ENCODE measurements at regions not wholly inside any gene's neighbourhood (a gene's known extent, or its start where the extent isn't known, plus 50 kb on each side); places are given as distances from the start of the nearest gene placed in this dataset.

- H3K9me1 ChIP-seq (ENCODE audit: control insufficient read depth, insufficient read depth, low read length) = no peaks in the 10 kb centered on the region
- no peaks in the 10 kb centered on the region for H3K9me3 ChIP-seq (replicated peaks; ENCODE audit: control insufficient read depth, insufficient read depth, low read depth, low read length)
- H3K36me3 ChIP-seq (ENCODE audit: control insufficient read depth, insufficient read depth, low read length) = no peaks in the 10 kb centered on the region
- H3K27ac ChIP-seq (ENCODE audit: extremely low read depth, low read depth, low read length) = no peak overlapping the region
- H3K4me3 ChIP-seq = no peak overlapping the region
- H3K4me2 ChIP-seq (ENCODE audit: insufficient read depth, low read length) = no peak overlapping the region
- BruUV-seq (replicated peaks) = no TSS peak
- H3K9ac ChIP-seq (ENCODE audit: insufficient read depth in 1 of 2, low read depth in 2 of 2, low read length in 2 of 2) = no peak overlapping the region
- CTCF ChIA-PET (ENCODE audit: low intra/inter-chr PET ratio) = no interaction called here
- DNase-seq (ENCODE audit: extremely low read depth in 1 of 4, low spot score in 3 of 4) (no peak), FAIRE-seq (no peak), ATAC-seq (no peak)
- POLR2A ChIA-PET = no interaction called here
- H3K79me2 ChIP-seq (ENCODE audit: control insufficient read depth, insufficient read depth, low read length) = no peaks in the 10 kb centered on the region
- 3% methylated on average over 2 of the region's 2 CpGs for WGBS (ENCODE audit: insufficient coverage, low coverage, missing lambda C conversion rate)
- H3K4me1 ChIP-seq (replicated peaks in 1 of 2; ENCODE audit: control insufficient read depth in 2 of 2, insufficient read depth in 2 of 2, low read length in 2 of 2) = no peaks in the 10 kb centered on the region
- intact Hi-C loops (cut with micrococcal nuclease) (no loop called here), in situ Hi-C loops (cut with MboI) (no loop called here)
- no peaks in the 10 kb centered on the region for H3K27me3 ChIP-seq (ENCODE audit: control insufficient read depth in 2 of 2, insufficient read depth in 2 of 2, low read length in 2 of 2)
- H2AFZ ChIP-seq (ENCODE audit: low read depth, low read length) = no peak overlapping the region
- TF ChIP-seq, protein P1, sequence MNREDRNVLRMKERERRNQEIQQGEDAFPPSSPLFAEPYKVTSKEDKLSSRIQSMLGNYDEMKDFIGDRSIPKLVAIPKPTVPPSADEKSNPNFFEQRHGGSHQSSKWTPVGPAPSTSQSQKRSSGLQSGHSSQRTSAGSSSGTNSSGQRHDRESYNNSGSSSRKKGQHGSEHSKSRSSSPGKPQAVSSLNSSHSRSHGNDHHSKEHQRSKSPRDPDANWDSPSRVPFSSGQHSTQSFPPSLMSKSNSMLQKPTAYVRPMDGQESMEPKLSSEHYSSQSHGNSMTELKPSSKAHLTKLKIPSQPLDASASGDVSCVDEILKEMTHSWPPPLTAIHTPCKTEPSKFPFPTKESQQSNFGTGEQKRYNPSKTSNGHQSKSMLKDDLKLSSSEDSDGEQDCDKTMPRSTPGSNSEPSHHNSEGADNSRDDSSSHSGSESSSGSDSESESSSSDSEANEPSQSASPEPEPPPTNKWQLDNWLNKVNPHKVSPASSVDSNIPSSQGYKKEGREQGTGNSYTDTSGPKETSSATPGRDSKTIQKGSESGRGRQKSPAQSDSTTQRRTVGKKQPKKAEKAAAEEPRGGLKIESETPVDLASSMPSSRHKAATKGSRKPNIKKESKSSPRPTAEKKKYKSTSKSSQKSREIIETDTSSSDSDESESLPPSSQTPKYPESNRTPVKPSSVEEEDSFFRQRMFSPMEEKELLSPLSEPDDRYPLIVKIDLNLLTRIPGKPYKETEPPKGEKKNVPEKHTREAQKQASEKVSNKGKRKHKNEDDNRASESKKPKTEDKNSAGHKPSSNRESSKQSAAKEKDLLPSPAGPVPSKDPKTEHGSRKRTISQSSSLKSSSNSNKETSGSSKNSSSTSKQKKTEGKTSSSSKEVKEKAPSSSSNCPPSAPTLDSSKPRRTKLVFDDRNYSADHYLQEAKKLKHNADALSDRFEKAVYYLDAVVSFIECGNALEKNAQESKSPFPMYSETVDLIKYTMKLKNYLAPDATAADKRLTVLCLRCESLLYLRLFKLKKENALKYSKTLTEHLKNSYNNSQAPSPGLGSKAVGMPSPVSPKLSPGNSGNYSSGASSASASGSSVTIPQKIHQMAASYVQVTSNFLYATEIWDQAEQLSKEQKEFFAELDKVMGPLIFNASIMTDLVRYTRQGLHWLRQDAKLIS (CRISPR knock-in tag; IDR thresholded peaks at IDR 0.05) = no peak
- TF ChIP-seq GABPB2 (CRISPR knock-in tag; conservative IDR thresholded peaks at IDR 0.05) (no peak), SP1 (CRISPR knock-in tag; IDR thresholded peaks at IDR 0.05) (no peak), RBM25 (IDR thresholded peaks at IDR 0.05; ENCODE audit: low read depth, low read length, severe bottlenecking) (no peak)
- TF ChIP-seq, protein P2, sequence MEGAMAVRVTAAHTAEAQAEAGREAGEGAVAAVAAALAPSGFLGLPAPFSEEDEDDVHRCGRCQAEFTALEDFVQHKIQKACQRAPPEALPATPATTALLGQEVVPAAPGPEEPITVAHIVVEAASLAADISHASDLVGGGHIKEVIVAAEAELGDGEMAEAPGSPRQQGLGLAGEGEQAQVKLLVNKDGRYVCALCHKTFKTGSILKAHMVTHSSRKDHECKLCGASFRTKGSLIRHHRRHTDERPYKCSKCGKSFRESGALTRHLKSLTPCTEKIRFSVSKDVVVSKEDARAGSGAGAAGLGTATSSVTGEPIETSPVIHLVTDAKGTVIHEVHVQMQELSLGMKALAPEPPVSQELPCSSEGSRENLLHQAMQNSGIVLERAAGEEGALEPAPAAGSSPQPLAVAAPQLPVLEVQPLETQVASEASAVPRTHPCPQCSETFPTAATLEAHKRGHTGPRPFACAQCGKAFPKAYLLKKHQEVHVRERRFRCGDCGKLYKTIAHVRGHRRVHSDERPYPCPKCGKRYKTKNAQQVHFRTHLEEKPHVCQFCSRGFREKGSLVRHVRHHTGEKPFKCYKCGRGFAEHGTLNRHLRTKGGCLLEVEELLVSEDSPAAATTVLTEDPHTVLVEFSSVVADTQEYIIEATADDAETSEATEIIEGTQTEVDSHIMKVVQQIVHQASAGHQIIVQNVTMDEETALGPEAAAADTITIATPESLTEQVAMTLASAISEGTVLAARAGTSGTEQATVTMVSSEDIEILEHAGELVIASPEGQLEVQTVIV (CRISPR knock-in tag; IDR thresholded peaks at IDR 0.05; ENCODE audit: borderline replicate concordance) = no peak
- no peaks in the 10 kb centered on the region for H4K20me1 ChIP-seq (replicated peaks; ENCODE audit: control insufficient read depth, insufficient read depth, low read length)
Measured at GRCh38 chr16:59193637-59194036, 459.5 kb upstream of the GOT2 start.
